Kidney (tissue), 13 donors: ENCODE measurements at regions not wholly inside any gene's neighbourhood (a gene's known extent, or its start where the extent isn't known, plus 50 kb on each side); places are given as distances from the start of the nearest gene placed in this dataset.

Experiments used
- DNase-seq, 5 donors: peaks; one replicate each; pipeline ENCODE4 v3.0.0-alpha.2; 2013 to 2020
- FAIRE-seq: peaks from 2 replicates; lab custom pipeline; 2012; peaks lifted over from hg19 to GRCh38; lab: Jason Lieb, UNC
- H3K27ac ChIP-seq, 2 donors: one replicate each; pipeline ENCODE4 v1.7.0; 2013; ENCODE audit warnings: low read depth in 2 of 2, low read length in 2 of 2, inconsistent platforms in 1 of 2
- H3K27me3 ChIP-seq: one replicate; pipeline ENCODE4 v1.7.1; 2013; ENCODE audit warnings: low read length, inconsistent platforms; ENCODE audit not compliant: control insufficient read depth, insufficient read depth
- H3K36me3 ChIP-seq, 3 donors: one replicate each; pipeline versions ENCODE4 v1.7.0 to v1.7.1; 2013; ENCODE audit warnings: low read length in 3 of 3, control low read depth in 1 of 3, inconsistent platforms in 1 of 3; ENCODE audit not compliant: insufficient read depth in 3 of 3, control insufficient read depth in 2 of 3
- H3K4me1 ChIP-seq, 3 donors: one replicate each; pipeline versions ENCODE4 v1.7.0 to v1.7.1; 2013; ENCODE audit warnings: low read length in 3 of 3, inconsistent platforms in 1 of 3, low read depth in 1 of 3; ENCODE audit not compliant: control insufficient read depth in 2 of 3, insufficient read depth in 2 of 3
- H3K4me3 ChIP-seq, 3 donors: one replicate each; pipeline versions ENCODE4 v1.7.0 to v1.8.1; 2013; ENCODE audit warnings: low read length in 3 of 3, control low read depth in 1 of 3, inconsistent platforms in 1 of 3
- H3K9ac ChIP-seq, 3 donors: one replicate each; pipeline versions ENCODE4 v1.7.0 to v1.7.1; 2013; ENCODE audit warnings: low read length in 3 of 3, control low read depth in 1 of 3, inconsistent platforms in 1 of 3
- H3K9me3 ChIP-seq, 3 donors: one replicate each; pipeline versions ENCODE4 v1.7.0 to v1.7.1; 2013; ENCODE audit warnings: low read length in 3 of 3, control low read depth in 1 of 3, inconsistent platforms in 1 of 3; ENCODE audit not compliant: control insufficient read depth in 2 of 3, insufficient read depth in 1 of 3
- intact Hi-C: fragments of 100-400 bp; cut with DNase I; formaldehyde crosslinking; loops from one replicate; pipeline ENCODE4 v1.11.1; 2022
- TF ChIP-seq, protein P1 (sequence below): IDR thresholded peaks from 3 replicates; pipeline ENCODE4 v1.5.1; 2012; ENCODE audit warnings: mild to moderate bottlenecking, moderate library complexity, borderline replicate concordance; ENCODE audit not compliant: insufficient read depth; ENCODE audit errors: extremely low read depth
- donor health status: control.
- donor health status: control.
- donor health status: control.
- donor health status: control.
- donor health status: control.
- donor health status: DM: yes; HTN: yes; CAD: no.
- donor health status: Normal renal cell carcinoma (clear cell type).

GRCh38 chr2:190805843-190806242, 74.8 kb upstream of the GLS start:
- Histone ChIP-seq H3K36me3 (no peaks in the 10 kb centered on the region), H3K4me3 (no peak overlapping the region), H3K4me1 (peaks cover 0 to 3% (median 0%) of the 10 kb centered on the region in 3 donors), H3K9ac (no peak overlapping the region), H3K27ac (no peak overlapping the region), H3K9me3 (no peaks in the 10 kb centered on the region), H3K27me3 (no peaks in the 10 kb centered on the region)
- intact Hi-C loops = no loop called here
- TF ChIP-seq, protein P1, sequence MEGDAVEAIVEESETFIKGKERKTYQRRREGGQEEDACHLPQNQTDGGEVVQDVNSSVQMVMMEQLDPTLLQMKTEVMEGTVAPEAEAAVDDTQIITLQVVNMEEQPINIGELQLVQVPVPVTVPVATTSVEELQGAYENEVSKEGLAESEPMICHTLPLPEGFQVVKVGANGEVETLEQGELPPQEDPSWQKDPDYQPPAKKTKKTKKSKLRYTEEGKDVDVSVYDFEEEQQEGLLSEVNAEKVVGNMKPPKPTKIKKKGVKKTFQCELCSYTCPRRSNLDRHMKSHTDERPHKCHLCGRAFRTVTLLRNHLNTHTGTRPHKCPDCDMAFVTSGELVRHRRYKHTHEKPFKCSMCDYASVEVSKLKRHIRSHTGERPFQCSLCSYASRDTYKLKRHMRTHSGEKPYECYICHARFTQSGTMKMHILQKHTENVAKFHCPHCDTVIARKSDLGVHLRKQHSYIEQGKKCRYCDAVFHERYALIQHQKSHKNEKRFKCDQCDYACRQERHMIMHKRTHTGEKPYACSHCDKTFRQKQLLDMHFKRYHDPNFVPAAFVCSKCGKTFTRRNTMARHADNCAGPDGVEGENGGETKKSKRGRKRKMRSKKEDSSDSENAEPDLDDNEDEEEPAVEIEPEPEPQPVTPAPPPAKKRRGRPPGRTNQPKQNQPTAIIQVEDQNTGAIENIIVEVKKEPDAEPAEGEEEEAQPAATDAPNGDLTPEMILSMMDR = no peak
- DNase-seq (no peak), FAIRE-seq (no peak)

GRCh38 chr2:190807886-190808285, 72.7 kb upstream of the GLS start:
- peaks cover 0 to 3% (median 0%) of the 10 kb centered on the region in 3 donors for H3K4me1 ChIP-seq
- no peak for FAIRE-seq

DNA sequence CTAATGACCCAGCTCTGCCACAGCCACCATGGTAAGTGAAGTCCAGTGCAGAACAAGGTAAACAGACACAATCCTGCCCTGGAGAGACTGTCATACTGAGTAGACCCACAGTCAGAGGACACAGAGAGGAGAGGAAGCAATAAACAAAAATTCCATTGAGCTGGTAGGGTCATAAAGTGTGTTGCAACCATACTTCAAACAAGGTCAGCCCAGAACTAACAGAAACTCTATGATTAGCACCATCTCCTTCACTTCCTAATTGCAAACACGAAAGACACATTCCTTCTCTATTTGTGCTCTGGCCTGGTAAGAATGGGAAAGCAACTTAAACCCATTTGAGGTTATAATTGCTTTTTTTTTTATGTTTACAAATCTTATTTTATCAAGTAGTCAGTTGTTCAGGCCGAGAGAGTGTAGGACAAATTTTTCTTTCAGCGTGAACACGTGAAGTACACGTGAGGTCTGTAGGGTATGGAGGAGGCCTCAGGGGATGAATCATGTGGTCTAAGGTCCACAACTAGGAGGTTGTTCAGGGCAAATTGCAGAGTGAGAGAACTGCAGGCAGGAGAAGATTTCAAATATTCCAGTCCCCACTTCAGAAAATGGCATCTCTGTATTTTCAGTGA, 71.4 kb upstream of the GLS start:
- H3K27me3 ChIP-seq = no peaks in the 10 kb centered on the region
- no peak overlapping the region for H3K27ac ChIP-seq
- H3K9ac ChIP-seq = no peak overlapping the region
- H3K36me3 ChIP-seq = no peaks in the 10 kb centered on the region
- DNase-seq (no peak), FAIRE-seq (no peak)
- H3K4me1 ChIP-seq = peaks cover 0 to 3% (median 0%) of the 10 kb centered on the region in 3 donors
- intact Hi-C loops = no loop called here
- no peak overlapping the region for H3K4me3 ChIP-seq
- no peaks in the 10 kb centered on the region for H3K9me3 ChIP-seq
- TF ChIP-seq, protein P1 = no peak

More at GRCh38 chr2:190807886-190808285, 72.7 kb upstream of the GLS start:
- Histone ChIP-seq H3K27ac (no peak overlapping the region), H3K9ac (no peak overlapping the region), H3K27me3 (no peaks in the 10 kb centered on the region), H3K36me3 (no peaks in the 10 kb centered on the region), H3K4me3 (no peak overlapping the region), H3K9me3 (no peaks in the 10 kb centered on the region)
- no peak for DNase-seq
- TF ChIP-seq, protein P1 = no peak
- intact Hi-C loops = no loop called here
